Upper lobe of left lung (tissue), 4 donors: ENCODE measurements at regions not wholly inside any gene's neighbourhood (a gene's known extent, or its start where the extent isn't known, plus 50 kb on each side); places are given as distances from the start of the nearest gene placed in this dataset.

ENCODE experiments used
- POLR2A ChIP-seq, 4 donors: fragments of 450-650 bp; IDR thresholded peaks; one replicate each; pipeline ENCODE4 v1.5.1; 2016 to 2017; ENCODE audit warnings: antibody characterized with exemption in 4 of 4, mild to moderate bottlenecking in 2 of 4
- POLR2AphosphoS5 ChIP-seq, 2 donors: sonication (generic); formaldehyde crosslinking; IDR thresholded peaks; one replicate each; pipeline ENCODE4 v1.5.1; 2017; ENCODE audit warnings: antibody characterized with exemption in 2 of 2
- TF ChIP-seq, protein P1 (sequence below), 6 experiments: fragments of 450-650 bp in 4 of 6; fragments of 200-600 bp in 2 of 6; sonication (generic) in 2 of 6; IDR thresholded peaks; one replicate each; pipeline ENCODE4 v1.5.1; 2016 to 2019; ENCODE audit warnings: antibody characterized with exemption in 6 of 6

DNA sequence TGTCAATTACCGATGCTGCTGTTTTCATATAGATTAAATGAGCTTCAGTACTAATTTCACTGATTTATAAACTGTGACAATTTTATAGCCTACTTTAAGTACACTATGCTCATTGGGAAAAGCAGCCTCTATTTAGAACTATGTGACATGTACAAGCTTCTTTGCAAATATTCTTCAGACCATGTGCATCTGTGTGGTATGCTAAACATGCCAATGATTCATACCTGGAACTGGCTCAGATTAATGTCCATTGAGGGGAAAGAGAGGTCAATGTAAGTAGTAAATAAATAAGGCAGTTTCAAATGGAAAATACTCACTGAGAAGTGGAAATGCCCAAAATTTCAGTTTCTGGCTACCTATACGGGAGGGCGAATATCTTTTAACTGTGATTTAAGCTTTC lies 777.7 kb downstream of the C6orf118 start:
- TF ChIP-seq, protein P1, sequence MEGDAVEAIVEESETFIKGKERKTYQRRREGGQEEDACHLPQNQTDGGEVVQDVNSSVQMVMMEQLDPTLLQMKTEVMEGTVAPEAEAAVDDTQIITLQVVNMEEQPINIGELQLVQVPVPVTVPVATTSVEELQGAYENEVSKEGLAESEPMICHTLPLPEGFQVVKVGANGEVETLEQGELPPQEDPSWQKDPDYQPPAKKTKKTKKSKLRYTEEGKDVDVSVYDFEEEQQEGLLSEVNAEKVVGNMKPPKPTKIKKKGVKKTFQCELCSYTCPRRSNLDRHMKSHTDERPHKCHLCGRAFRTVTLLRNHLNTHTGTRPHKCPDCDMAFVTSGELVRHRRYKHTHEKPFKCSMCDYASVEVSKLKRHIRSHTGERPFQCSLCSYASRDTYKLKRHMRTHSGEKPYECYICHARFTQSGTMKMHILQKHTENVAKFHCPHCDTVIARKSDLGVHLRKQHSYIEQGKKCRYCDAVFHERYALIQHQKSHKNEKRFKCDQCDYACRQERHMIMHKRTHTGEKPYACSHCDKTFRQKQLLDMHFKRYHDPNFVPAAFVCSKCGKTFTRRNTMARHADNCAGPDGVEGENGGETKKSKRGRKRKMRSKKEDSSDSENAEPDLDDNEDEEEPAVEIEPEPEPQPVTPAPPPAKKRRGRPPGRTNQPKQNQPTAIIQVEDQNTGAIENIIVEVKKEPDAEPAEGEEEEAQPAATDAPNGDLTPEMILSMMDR (IDR thresholded peaks at IDR 0.05), result no peak
- TF ChIP-seq POLR2A (IDR thresholded peaks at IDR 0.05), result no peak
- no peak for TF ChIP-seq POLR2AphosphoS5 (IDR thresholded peaks at IDR 0.05)
